Raji (cell line): ENCODE measurements at regions not wholly inside any gene's neighbourhood (a gene's known extent, or its start where the extent isn't known, plus 50 kb on each side); places are given as distances from the start of the nearest gene placed in this dataset.

ENCODE experiments used
- POLR2A ChIP-seq: IDR thresholded peaks from 2 replicates; pipeline ENCODE4 v1.6.1; 2011; ENCODE audit warnings: low read depth, low read length, control low read depth; ENCODE audit not compliant: insufficient read depth

GRCh38 chr9:129414377-129414992 is 206.4 kb downstream of the C9orf50 start:
- no peak for TF ChIP-seq POLR2A

GRCh38 chr9:129413537-129414376 is 207.1 kb downstream of the C9orf50 start:
- peak; percentile 70 for TF ChIP-seq POLR2A

GRCh38 chr9:129412814-129413536 is 207.9 kb downstream of the C9orf50 start:
- TF ChIP-seq POLR2A: no peak

GRCh38 chr9:129411501-129412175 is 209.3 kb downstream of the C9orf50 start:
- no peak for TF ChIP-seq POLR2A

GRCh38 chr9:129410226-129410625 is 210.7 kb downstream of the C9orf50 start:
- TF ChIP-seq POLR2A: no peak

- no peak for TF ChIP-seq POLR2A
Observed at GRCh38 chr9:129408535-129409215, 212.2 kb downstream of the C9orf50 start.

GRCh38 chr9:129407905-129408452 is 212.9 kb downstream of the C9orf50 start:
- no peak for TF ChIP-seq POLR2A

GRCh38 chr9:129406278-129407225 is 214.3 kb downstream of the C9orf50 start:
- TF ChIP-seq POLR2A: no peak

- TF ChIP-seq POLR2A: no peak
Observed at GRCh38 chr9:129405827-129406213, 215.1 kb downstream of the C9orf50 start.

- TF ChIP-seq POLR2A: no peak
Observed at GRCh38 chr9:129405089-129405826, 215.6 kb downstream of the C9orf50 start.

GRCh38 chr9:129404621-129405020 is 216.3 kb downstream of the C9orf50 start:
- no peak for TF ChIP-seq POLR2A

GRCh38 chr9:129403779-129404620 is 216.9 kb downstream of the C9orf50 start:
- TF ChIP-seq POLR2A: no peak
